IPS-18c (cell line): ENCODE measurements at regions not wholly inside any gene's neighbourhood (a gene's known extent, or its start where the extent isn't known, plus 50 kb on each side); places are given as distances from the start of the nearest gene placed in this dataset.

Experiments used
- H3K4me3 ChIP-seq: 2 replicates; pipeline ENCODE4 v1.7.0; 2013; ENCODE audit warnings: low read depth, mild to moderate bottlenecking, low read length, moderate library complexity; ENCODE audit not compliant: insufficient read depth
- H3K9me3 ChIP-seq: one replicate; pipeline ENCODE4 v1.6.1; 2013; ENCODE audit warnings: mild to moderate bottlenecking, low read length, moderate library complexity; ENCODE audit not compliant: control insufficient read depth, insufficient read depth

- Histone ChIP-seq H3K9me3 (no peaks in the 10 kb centered on the region), H3K4me3 (no peak overlapping the region)
Measured at GRCh38 chr6:90414352-90414751, 117.7 kb upstream of the BACH2 start.

- no peaks in the 10 kb centered on the region for H3K9me3 ChIP-seq
- peak overlapping the region; percentile 5; the same call in 1 of the 2 replicates for H3K4me3 ChIP-seq
Measured at GRCh38 chr6:90413867-90414266, 117.2 kb upstream of the BACH2 start.

- Histone ChIP-seq H3K9me3 (no peaks in the 10 kb centered on the region), H3K4me3 (peak overlapping the region; percentile 5; the same call in 1 of the 2 replicates)
Measured at GRCh38 chr6:90413396-90413795, 116.8 kb upstream of the BACH2 start.

GRCh38 chr6:90412538-90413369, 116.1 kb upstream of the BACH2 start:
- Histone ChIP-seq H3K4me3 (no peak overlapping the region), H3K9me3 (no peaks in the 10 kb centered on the region)

GRCh38 chr6:90411292-90411781, 114.7 kb upstream of the BACH2 start:
- Histone ChIP-seq H3K9me3 (no peaks in the 10 kb centered on the region), H3K4me3 (no peak overlapping the region)

- no peak overlapping the region for H3K4me3 ChIP-seq
- H3K9me3 ChIP-seq: no peaks in the 10 kb centered on the region
Measured at GRCh38 chr6:90409700-90410099, 113.1 kb upstream of the BACH2 start.

- no peaks in the 10 kb centered on the region for H3K9me3 ChIP-seq
- H3K4me3 ChIP-seq: no peak overlapping the region
Measured at GRCh38 chr6:90406957-90407356, 110.3 kb upstream of the BACH2 start.

- H3K9me3 ChIP-seq: no peaks in the 10 kb centered on the region
- no peak overlapping the region for H3K4me3 ChIP-seq
Measured at GRCh38 chr6:90406142-90406794, 109.6 kb upstream of the BACH2 start.

GRCh38 chr6:90403489-90404381, 107.1 kb upstream of the BACH2 start:
- Histone ChIP-seq H3K9me3 (no peaks in the 10 kb centered on the region), H3K4me3 (no peak overlapping the region)

GRCh38 chr6:90402831-90403192, 106.2 kb upstream of the BACH2 start:
- Histone ChIP-seq H3K4me3 (no peak overlapping the region), H3K9me3 (no peaks in the 10 kb centered on the region)

- H3K9me3 ChIP-seq: no peaks in the 10 kb centered on the region
- H3K4me3 ChIP-seq: no peak overlapping the region
Measured at GRCh38 chr6:90401933-90402830, 105.5 kb upstream of the BACH2 start.

GRCh38 chr6:90399970-90400369, 103.3 kb upstream of the BACH2 start:
- H3K4me3 ChIP-seq: no peak overlapping the region
- H3K9me3 ChIP-seq: no peaks in the 10 kb centered on the region

- Histone ChIP-seq H3K9me3 (no peaks in the 10 kb centered on the region), H3K4me3 (no peak overlapping the region)
Measured at GRCh38 chr6:90397929-90398674, 101.5 kb upstream of the BACH2 start.

- no peaks in the 10 kb centered on the region for H3K9me3 ChIP-seq
- no peak overlapping the region for H3K4me3 ChIP-seq
Measured at GRCh38 chr6:90397047-90397446, 100.4 kb upstream of the BACH2 start.

- Histone ChIP-seq H3K4me3 (no peak overlapping the region), H3K9me3 (no peaks in the 10 kb centered on the region)
Measured at GRCh38 chr6:90393232-90393884, 96.7 kb upstream of the BACH2 start.

GRCh38 chr6:90390379-90390778, 93.7 kb upstream of the BACH2 start:
- no peaks in the 10 kb centered on the region for H3K9me3 ChIP-seq
- no peak overlapping the region for H3K4me3 ChIP-seq
